Gastroesophageal sphincter (tissue), 4 donors: ENCODE measurements at regions not wholly inside any gene's neighbourhood (a gene's known extent, or its start where the extent isn't known, plus 50 kb on each side); places are given as distances from the start of the nearest gene placed in this dataset.

ENCODE experiments used
- ATAC-seq: fragments of 150-250 bp; one replicate; pipeline ENCODE4 v1.9.1; 2016; ENCODE audit warnings: mild to moderate bottlenecking, moderate library complexity
- H3K27ac ChIP-seq, 4 donors: fragments of 200-600 bp; sonication (generic) in 3 of 4; 1 replicate in 3 of 4; 2 replicates in 1 of 4; pipeline ENCODE4 v1.5.1; 2016 to 2019
- H3K27me3 ChIP-seq: fragments of 200-600 bp; sonication (generic); one replicate; pipeline ENCODE4 v1.5.1; 2019
- H3K36me3 ChIP-seq, 2 donors: fragments of 200-600 bp; sonication (generic); one replicate each; pipeline ENCODE4 v1.5.1; 2019; ENCODE audit warnings: control low read depth in 1 of 2
- H3K4me1 ChIP-seq, 3 donors: fragments of 200-600 bp; sonication (generic); 1 replicate in 2 of 3; 2 replicates in 1 of 3; pipeline ENCODE4 v1.5.1; 2016 to 2019; ENCODE audit warnings: control low read depth in 2 of 3
- H3K4me3 ChIP-seq, 2 donors: fragments of 200-600 bp; sonication (generic); one replicate each; pipeline ENCODE4 v1.5.1; 2019; ENCODE audit warnings: mild to moderate bottlenecking in 1 of 2, moderate library complexity in 1 of 2
- H3K9me3 ChIP-seq, 3 donors: fragments of 200-600 bp; sonication (generic); one replicate each; pipeline ENCODE4 v1.5.1; 2017 to 2019; ENCODE audit warnings: control low read depth in 2 of 3
- EP300 ChIP-seq: sonication (generic); formaldehyde crosslinking; IDR thresholded peaks from one replicate; pipeline ENCODE4 v1.6.1; 2017; ENCODE audit warnings: antibody characterized with exemption, mild to moderate bottlenecking
- POLR2A ChIP-seq, 2 donors: fragments of 450-650 bp; IDR thresholded peaks; one replicate each; pipeline ENCODE4 v1.6.1; 2017; ENCODE audit warnings: antibody characterized with exemption in 2 of 2, mild to moderate bottlenecking in 2 of 2, moderate library complexity in 1 of 2
- POLR2AphosphoS5 ChIP-seq: sonication (generic); formaldehyde crosslinking; IDR thresholded peaks from one replicate; pipeline ENCODE4 v1.6.1; 2017; ENCODE audit warnings: antibody characterized with exemption
- WGBS, 2 donors: methylation state at CpG; one replicate each; pipeline ENCODE4 v1.1.5; 2018; ENCODE audit warnings: low coverage in 1 of 2; 5-methylcytosine and 5-hydroxymethylcytosine counted together
- TF ChIP-seq, protein P1 (sequence below), 4 experiments: fragments of 200-600 bp in 2 of 4; fragments of 450-650 bp in 2 of 4; sonication (generic) in 1 of 4; IDR thresholded peaks; one replicate each; pipeline ENCODE4 v1.5.1; 2017 to 2019; ENCODE audit warnings: antibody characterized with exemption in 4 of 4, mild to moderate bottlenecking in 2 of 4, moderate library complexity in 2 of 4

- no peak for ATAC-seq
- Histone ChIP-seq H3K27me3 (no peaks in the 10 kb centered on the region), H3K4me3 (no peak overlapping the region), H3K27ac (no peak overlapping the region), H3K4me1 (no peaks in the 10 kb centered on the region), H3K9me3 (no peaks in the 10 kb centered on the region), H3K36me3 (no peaks in the 10 kb centered on the region)
- WGBS, 2 donors = 33 to 72% methylated on average over 1 of the region's 2 CpGs
- TF ChIP-seq POLR2AphosphoS5 (no peak), POLR2A (IDR thresholded peaks at IDR 0.05) (no peak), EP300 (no peak)
- TF ChIP-seq, protein P1, sequence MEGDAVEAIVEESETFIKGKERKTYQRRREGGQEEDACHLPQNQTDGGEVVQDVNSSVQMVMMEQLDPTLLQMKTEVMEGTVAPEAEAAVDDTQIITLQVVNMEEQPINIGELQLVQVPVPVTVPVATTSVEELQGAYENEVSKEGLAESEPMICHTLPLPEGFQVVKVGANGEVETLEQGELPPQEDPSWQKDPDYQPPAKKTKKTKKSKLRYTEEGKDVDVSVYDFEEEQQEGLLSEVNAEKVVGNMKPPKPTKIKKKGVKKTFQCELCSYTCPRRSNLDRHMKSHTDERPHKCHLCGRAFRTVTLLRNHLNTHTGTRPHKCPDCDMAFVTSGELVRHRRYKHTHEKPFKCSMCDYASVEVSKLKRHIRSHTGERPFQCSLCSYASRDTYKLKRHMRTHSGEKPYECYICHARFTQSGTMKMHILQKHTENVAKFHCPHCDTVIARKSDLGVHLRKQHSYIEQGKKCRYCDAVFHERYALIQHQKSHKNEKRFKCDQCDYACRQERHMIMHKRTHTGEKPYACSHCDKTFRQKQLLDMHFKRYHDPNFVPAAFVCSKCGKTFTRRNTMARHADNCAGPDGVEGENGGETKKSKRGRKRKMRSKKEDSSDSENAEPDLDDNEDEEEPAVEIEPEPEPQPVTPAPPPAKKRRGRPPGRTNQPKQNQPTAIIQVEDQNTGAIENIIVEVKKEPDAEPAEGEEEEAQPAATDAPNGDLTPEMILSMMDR (IDR thresholded peaks at IDR 0.05) = no peak
Observed at GRCh38 chr5:155595791-155596190, 582.2 kb downstream of the KIF4B start.

DNA sequence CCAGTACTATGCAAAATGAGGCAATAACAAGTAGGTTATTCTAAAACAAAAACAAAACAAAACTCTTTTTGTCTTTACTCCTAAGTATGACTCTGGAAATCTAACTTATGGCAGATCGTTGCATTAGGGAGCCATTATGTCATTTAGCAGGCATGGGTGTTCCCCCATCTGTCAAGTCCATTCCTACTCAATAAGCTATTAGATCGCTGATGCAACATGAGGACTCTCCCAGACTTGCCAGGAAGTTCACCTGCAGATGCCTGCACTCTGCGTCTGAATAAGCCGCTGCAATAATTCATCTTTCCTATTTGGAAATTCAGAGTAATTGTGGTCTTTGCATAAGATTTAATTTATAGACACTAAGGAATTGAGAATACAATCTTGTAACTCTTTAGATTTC lies 585.0 kb downstream of the KIF4B start:
- no peaks in the 10 kb centered on the region for H3K4me1 ChIP-seq
- no peaks in the 10 kb centered on the region for H3K9me3 ChIP-seq
- 66 to 74% methylated on average over 4 of the region's 4 CpGs for WGBS, 2 donors
- H3K27me3 ChIP-seq = no peaks in the 10 kb centered on the region
- no peak overlapping the region for H3K4me3 ChIP-seq
- H3K27ac ChIP-seq = no peak overlapping the region
- no peaks in the 10 kb centered on the region for H3K36me3 ChIP-seq
- no peak for ATAC-seq
- TF ChIP-seq POLR2AphosphoS5 (no peak), EP300 (no peak), POLR2A (IDR thresholded peaks at IDR 0.05) (no peak)
- TF ChIP-seq, protein P1 (IDR thresholded peaks at IDR 0.05) = no peak

- ATAC-seq = no peak
- H3K27me3 ChIP-seq = no peaks in the 10 kb centered on the region
- H3K4me3 ChIP-seq = no peak overlapping the region
- WGBS, 2 donors = 83% methylated on average over 1 of the region's 1 CpG; no CpG with 5 or more reads in 1 of the 2 donors
- no peak for TF ChIP-seq EP300
- TF ChIP-seq POLR2AphosphoS5 = no peak
- TF ChIP-seq POLR2A (IDR thresholded peaks at IDR 0.05) = no peak
- no peaks in the 10 kb centered on the region for H3K9me3 ChIP-seq
- H3K4me1 ChIP-seq = no peaks in the 10 kb centered on the region
- no peaks in the 10 kb centered on the region for H3K36me3 ChIP-seq
- no peak overlapping the region for H3K27ac ChIP-seq
Observed at GRCh38 chr5:155605920-155606319, 592.4 kb downstream of the KIF4B start.

GRCh38 chr5:155616779-155617392 lies 603.3 kb downstream of the KIF4B start:
- ATAC-seq = no peak
- Histone ChIP-seq H3K27ac (no peak overlapping the region), H3K36me3 (no peaks in the 10 kb centered on the region), H3K9me3 (no peaks in the 10 kb centered on the region), H3K27me3 (no peaks in the 10 kb centered on the region), H3K4me1 (no peaks in the 10 kb centered on the region), H3K4me3 (no peak overlapping the region)
- 54 to 81% methylated on average over 3 to 4 of the region's 4 CpGs for WGBS, 2 donors
- TF ChIP-seq, protein P1 (IDR thresholded peaks at IDR 0.05) = peak in 2 of 4 experiments; percentile 8 to 55
- TF ChIP-seq EP300 = no peak

DNA sequence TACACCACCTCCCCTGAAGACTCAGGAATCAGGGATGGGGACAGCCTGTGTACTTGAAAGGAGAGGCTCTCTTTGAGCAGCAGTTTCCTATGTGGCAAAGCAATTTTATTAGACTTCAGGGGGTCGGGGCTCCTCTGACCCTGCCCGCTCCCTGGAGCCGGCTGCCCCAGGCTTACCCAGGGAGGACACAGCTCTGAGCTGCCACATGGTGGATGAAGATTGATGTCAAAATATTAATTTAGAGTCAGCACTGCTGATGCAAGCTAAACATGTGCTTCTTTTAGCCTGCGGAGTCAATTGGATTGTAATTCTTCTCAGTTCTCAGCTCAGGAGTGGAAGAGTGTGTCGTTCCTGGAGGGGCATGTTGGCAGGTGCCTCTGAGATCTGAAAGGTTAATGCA lies 606.1 kb downstream of the KIF4B start:
- Histone ChIP-seq H3K36me3 (no peaks in the 10 kb centered on the region), H3K9me3 (no peaks in the 10 kb centered on the region), H3K27me3 (peaks cover 6% of the 10 kb centered on the region), H3K4me1 (no peaks in the 10 kb centered on the region), H3K4me3 (no peak overlapping the region), H3K27ac (no peak overlapping the region)
- no peak for TF ChIP-seq EP300
- no peak for TF ChIP-seq POLR2A (IDR thresholded peaks at IDR 0.05)
- TF ChIP-seq, protein P1 (IDR thresholded peaks at IDR 0.05) = no peak
- no peak for TF ChIP-seq POLR2AphosphoS5
- no peak for ATAC-seq
- WGBS, 2 donors = 68 to 72% methylated on average over 2 to 3 of the region's 5 CpGs
